Hepatocyte (in vitro differentiated cells): ENCODE measurements at regions not wholly inside any gene's neighbourhood (a gene's known extent, or its start where the extent isn't known, plus 50 kb on each side); places are given as distances from the start of the nearest gene placed in this dataset.

Experiments
- DNase-seq: peaks from one replicate; pipeline ENCODE4 v3.0.0-alpha.2; 2016; ENCODE audit warnings: low spot score
- H2AFZ ChIP-seq: fragments of 200-600 bp; sonication (generic); 2 replicates; pipeline ENCODE4 v1.6.0; 2016; ENCODE audit warnings: antibody characterized with exemption, mild to moderate bottlenecking
- H3K27ac ChIP-seq: fragments of 200-600 bp; sonication (generic); 2 replicates; pipeline ENCODE4 v1.5.1; 2016; ENCODE audit warnings: mild to moderate bottlenecking
- H3K27me3 ChIP-seq: fragments of 200-600 bp; sonication (generic); 2 replicates; pipeline ENCODE4 v1.6.1; 2016
- H3K36me3 ChIP-seq: fragments of 200-600 bp; sonication (generic); replicated peaks from 2 replicates; pipeline ENCODE4 v1.5.1; 2016; ENCODE audit warnings: low read depth; ENCODE audit not compliant: insufficient read depth
- H3K4me1 ChIP-seq: fragments of 200-600 bp; sonication (generic); 2 replicates; pipeline ENCODE4 v1.5.1; 2016; ENCODE audit warnings: mild to moderate bottlenecking, moderate library complexity; ENCODE audit not compliant: insufficient read depth
- H3K4me2 ChIP-seq: fragments of 200-600 bp; sonication (generic); 2 replicates; pipeline ENCODE4 v1.6.0; 2016
- H3K4me3 ChIP-seq: fragments of 200-600 bp; sonication (generic); 2 replicates; pipeline ENCODE4 v1.5.1; 2016; ENCODE audit warnings: mild to moderate bottlenecking
- H3K79me2 ChIP-seq: fragments of 200-600 bp; sonication (generic); 2 replicates; pipeline ENCODE4 v1.6.0; 2017; ENCODE audit warnings: mild to moderate bottlenecking
- H3K9me2 ChIP-seq: fragments of 200-600 bp; sonication (generic); replicated peaks from 2 replicates; pipeline ENCODE4 v1.6.0; 2017; ENCODE audit warnings: mild to moderate bottlenecking; ENCODE audit not compliant: insufficient read depth
- H3K9me3 ChIP-seq: fragments of 200-600 bp; sonication (generic); 2 replicates; pipeline ENCODE4 v1.5.1; 2016; ENCODE audit warnings: low read depth, mild to moderate bottlenecking
- H4K20me1 ChIP-seq: fragments of 200-600 bp; sonication (generic); 2 replicates; pipeline ENCODE4 v1.6.0; 2016; ENCODE audit warnings: mild to moderate bottlenecking; ENCODE audit not compliant: insufficient read depth, poor library complexity, severe bottlenecking
- CTCF ChIP-seq: fragments of 200-600 bp; sonication (generic); IDR thresholded peaks from 2 replicates; pipeline ENCODE4 v1.5.1; 2016; ENCODE audit warnings: antibody characterized with exemption, mild to moderate bottlenecking; ENCODE audit not compliant: poor library complexity
- EZH2 ChIP-seq: fragments of 200-600 bp; sonication (generic); IDR thresholded peaks from 2 replicates; pipeline ENCODE4 v1.6.1; 2016; ENCODE audit warnings: antibody characterized with exemption, mild to moderate bottlenecking, borderline replicate concordance
- EZH2phosphoT487 ChIP-seq: fragments of 200-600 bp; sonication (generic); IDR thresholded peaks from one replicate; pipeline ENCODE4 v1.6.1; 2018; ENCODE audit warnings: antibody characterized with exemption, mild to moderate bottlenecking, low read depth, moderate library complexity; ENCODE audit not compliant: unreplicated experiment, severe bottlenecking
- WGBS: methylation state at CpG from one replicate; pipeline ENCODE4 v1.1.6; 2016; ENCODE audit warnings: low lambda C conversion rate; ENCODE audit errors: missing lambda C conversion rate; 5-methylcytosine and 5-hydroxymethylcytosine counted together

- Histone ChIP-seq H3K4me2 (no peak overlapping the region), H3K27ac (no peak overlapping the region), H3K9me2 (no peaks in the 10 kb centered on the region), H4K20me1 (no peaks in the 10 kb centered on the region), H3K9me3 (no peaks in the 10 kb centered on the region), H3K4me1 (no peaks in the 10 kb centered on the region), H3K79me2 (no peaks in the 10 kb centered on the region), H3K36me3 (no peaks in the 10 kb centered on the region), H3K4me3 (no peak overlapping the region), H3K27me3 (no peaks in the 10 kb centered on the region), H2AFZ (no peak overlapping the region)
- 98% methylated on average over 11 of the region's 11 CpGs for WGBS
- no peak for DNase-seq
- TF ChIP-seq CTCF, result no peak
- TF ChIP-seq EZH2phosphoT487, result no peak
- no peak for TF ChIP-seq EZH2
Measured at GRCh38 chr7:130843703-130844102, 109.7 kb upstream of the KLF14 start.

- DNase-seq, result no peak
- Histone ChIP-seq H3K4me2 (no peak overlapping the region), H3K79me2 (no peaks in the 10 kb centered on the region), H3K27me3 (no peaks in the 10 kb centered on the region), H4K20me1 (no peaks in the 10 kb centered on the region), H3K36me3 (no peaks in the 10 kb centered on the region), H2AFZ (no peak overlapping the region), H3K4me1 (no peaks in the 10 kb centered on the region), H3K9me3 (no peaks in the 10 kb centered on the region), H3K4me3 (no peak overlapping the region), H3K27ac (no peak overlapping the region), H3K9me2 (no peaks in the 10 kb centered on the region)
- TF ChIP-seq EZH2phosphoT487 (no peak), EZH2 (no peak), CTCF (no peak)
- WGBS, result 88% methylated on average over 11 of the region's 11 CpGs
Measured at GRCh38 chr7:130844811-130845580, 111.0 kb upstream of the KLF14 start.

- Histone ChIP-seq H2AFZ (no peak overlapping the region), H3K79me2 (no peaks in the 10 kb centered on the region), H3K36me3 (no peaks in the 10 kb centered on the region), H3K9me3 (no peaks in the 10 kb centered on the region), H3K4me1 (no peaks in the 10 kb centered on the region), H3K4me2 (no peak overlapping the region), H3K4me3 (no peak overlapping the region), H3K27me3 (no peaks in the 10 kb centered on the region), H3K27ac (no peak overlapping the region), H3K9me2 (no peaks in the 10 kb centered on the region), H4K20me1 (no peaks in the 10 kb centered on the region)
- no peak for DNase-seq
- TF ChIP-seq EZH2phosphoT487 (no peak), CTCF (no peak), EZH2 (no peak)
- WGBS, result 72% methylated on average over 11 of the region's 11 CpGs
Measured at GRCh38 chr7:130845581-130846085, 111.6 kb upstream of the KLF14 start.
